MM.1S (cell line): ENCODE measurements at regions not wholly inside any gene's neighbourhood (a gene's known extent, or its start where the extent isn't known, plus 50 kb on each side); places are given as distances from the start of the nearest gene placed in this dataset.

Source experiments
- CTCF ChIP-seq: fragments of 300-600 bp; sonication (generic); IDR thresholded peaks from 2 replicates; pipeline ENCODE4 v1.5.1; 2016; ENCODE audit warnings: antibody characterized with exemption, low read length, mixed read lengths
- EZH2 ChIP-seq: fragments of 300-600 bp; sonication (generic); optimal IDR thresholded peaks from 2 replicates; pipeline ENCODE3; 2017; ENCODE audit warnings: low read depth, mild to moderate bottlenecking, antibody characterized with exemption, low read length, mixed read lengths

DNA sequence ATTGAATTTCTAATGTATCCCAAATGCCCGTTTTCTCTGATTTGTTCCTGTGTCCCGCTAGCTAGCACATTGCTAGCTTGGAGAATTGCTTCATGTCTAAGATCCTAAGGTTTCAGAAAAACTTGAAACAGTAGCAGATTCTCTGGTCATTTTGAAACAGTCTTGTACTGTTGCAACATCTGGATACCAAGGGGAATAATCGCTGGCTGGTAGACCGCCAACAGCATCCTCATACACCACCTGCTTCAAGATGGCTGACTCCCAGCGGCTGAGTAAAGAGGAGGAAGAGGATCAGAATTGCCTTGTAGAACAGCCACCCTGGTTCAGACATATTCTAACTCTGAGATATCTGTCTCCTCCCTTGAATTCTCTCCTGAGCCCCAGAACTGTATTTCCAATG is 226.7 kb upstream of the ELAC2 start:
- TF ChIP-seq CTCF (no peak), EZH2 (no peak)
